Panc1 (cell line): ENCODE measurements at regions not wholly inside any gene's neighbourhood (a gene's known extent, or its start where the extent isn't known, plus 50 kb on each side); places are given as distances from the start of the nearest gene placed in this dataset.

ENCODE experiments used
- CTCF ChIP-seq: fragments of 450-650 bp; IDR thresholded peaks from 2 replicates; pipeline ENCODE4 v1.5.1; 2017; ENCODE audit warnings: mild to moderate bottlenecking
- POLR2AphosphoS5 ChIP-seq: IDR thresholded peaks from 2 replicates; pipeline ENCODE4 v1.6.1; 2012; ENCODE audit warnings: mild to moderate bottlenecking, low read depth, low read length, moderate library complexity
- REST ChIP-seq, 2 experiments: IDR thresholded peaks; 2 replicates each; pipeline ENCODE4 v1.6.1; 2011 to 2012; ENCODE audit warnings: low read depth in 2 of 2, control low read depth in 1 of 2, low read length in 1 of 2, mild to moderate bottlenecking in 1 of 2, moderate library complexity in 1 of 2; ENCODE audit not compliant: insufficient read depth in 1 of 2
- SIN3A ChIP-seq: IDR thresholded peaks from 2 replicates; pipeline ENCODE4 v1.6.1; 2012; ENCODE audit warnings: low read depth, mild to moderate bottlenecking, low read length, moderate library complexity, borderline replicate concordance; ENCODE audit not compliant: insufficient read depth
- TCF7L2 ChIP-seq: IDR thresholded peaks from 2 replicates; pipeline ENCODE4 v1.6.1; 2011; ENCODE audit warnings: mild to moderate bottlenecking, low read depth, low read length, inconsistent platforms

- TF ChIP-seq CTCF: no peak
- no peak for TF ChIP-seq POLR2AphosphoS5
- TF ChIP-seq TCF7L2: no peak
- no peak for TF ChIP-seq SIN3A
- no peak for TF ChIP-seq REST (IDR thresholded peaks at IDR 0.05; ENCODE audit: insufficient read depth in 1 of 2, low read depth in 2 of 2, low read length in 1 of 2)
These were observed 168.3 kb upstream of the NPY start for GRCh38 chr7:24115661-24116060.
